ENCODE measurements at regions not wholly inside any gene's neighbourhood (a gene's known extent, or its start where the extent isn't known, plus 50 kb on each side); places are given as distances from the start of the nearest gene placed in this dataset.

- WGBS (ENCODE audit: low lambda C conversion rate), result 2% methylated on average over 3 of the region's 3 CpGs
- ATAC-seq, result no peak
- BruUV-seq (replicated peaks), result no TSS peak
- in situ Hi-C loops (cut with HindIII; ENCODE audit: extremely low pct_ligation_motif_present, low pct_unique_long_range_greater_than_20kb) (no loop called here), intact Hi-C loops (cut with micrococcal nuclease; ENCODE audit: unreplicated experiment) (no loop called here)
- Histone ChIP-seq H3K27me3 (ENCODE audit: control insufficient read depth in 1 of 2, insufficient read depth in 2 of 2, low read length in 2 of 2) (no peaks in the 10 kb centered on the region), H3K4me2 (ENCODE audit: low read depth, low read length) (no peak overlapping the region), H3K4me3 (replicated peaks in 1 of 3; ENCODE audit: insufficient read depth in 1 of 3, low read depth in 2 of 3, low read length in 3 of 3) (no peak overlapping the region), H3K9me3 (ENCODE audit: low read length) (no peaks in the 10 kb centered on the region), H3K9ac (ENCODE audit: insufficient read depth, low read depth, low read length) (no peak overlapping the region), H3K27ac (ENCODE audit: extremely low read length, insufficient read depth, low read length) (no peak overlapping the region), H2AFZ (ENCODE audit: low read length) (no peak overlapping the region), H3K4me1 (ENCODE audit: insufficient read depth, low read length) (no peaks in the 10 kb centered on the region), H4K20me1 (ENCODE audit: insufficient read depth, low read length) (no peaks in the 10 kb centered on the region), H3K79me2 (ENCODE audit: insufficient read depth, low read length) (no peaks in the 10 kb centered on the region), H3K36me3 (replicated peaks in 1 of 2; ENCODE audit: control insufficient read depth in 1 of 2, insufficient read depth in 2 of 2, low read length in 2 of 2) (no peaks in the 10 kb centered on the region)
- no peak for FAIRE-seq
- TF ChIP-seq RFXANK (CRISPR knock-in tag; IDR thresholded peaks at IDR 0.05), result no peak
- ChIA-PET POLR2A (no interaction called here), CTCF (ENCODE audit: low intra/inter-chr PET ratio, low total read pairs) (no interaction called here)
- no peak for DNase-seq (ENCODE audit: low spot score)
Observed at GRCh38 chr6:105536961-105537360, 134.1 kb upstream of the PREP start.

GRCh38 chr6:105533301-105533700, 130.4 kb upstream of the PREP start:
- no peaks in the 10 kb centered on the region for H3K36me3 ChIP-seq (replicated peaks in 1 of 2; ENCODE audit: control insufficient read depth in 1 of 2, insufficient read depth in 2 of 2, low read length in 2 of 2)
- no peaks in the 10 kb centered on the region for H3K9me3 ChIP-seq (ENCODE audit: low read length)
- ChIA-PET CTCF (ENCODE audit: low intra/inter-chr PET ratio, low total read pairs) (no interaction called here), POLR2A (no interaction called here)
- no peak overlapping the region for H3K4me3 ChIP-seq (replicated peaks in 1 of 3; ENCODE audit: insufficient read depth in 1 of 3, low read depth in 2 of 3, low read length in 3 of 3)
- ATAC-seq, result no peak
- no peak for DNase-seq (ENCODE audit: low spot score)
- no peaks in the 10 kb centered on the region for H3K79me2 ChIP-seq (ENCODE audit: insufficient read depth, low read length)
- BruUV-seq (replicated peaks), result no TSS peak
- no peak overlapping the region for H3K27ac ChIP-seq (ENCODE audit: extremely low read length, insufficient read depth, low read length)
- no peak overlapping the region for H3K4me2 ChIP-seq (ENCODE audit: low read depth, low read length)
- no peaks in the 10 kb centered on the region for H3K4me1 ChIP-seq (ENCODE audit: insufficient read depth, low read length)
- in situ Hi-C loops (cut with HindIII; ENCODE audit: extremely low pct_ligation_motif_present, low pct_unique_long_range_greater_than_20kb) (no loop called here), intact Hi-C loops (cut with micrococcal nuclease; ENCODE audit: unreplicated experiment) (no loop called here)
- no peaks in the 10 kb centered on the region for H4K20me1 ChIP-seq (ENCODE audit: insufficient read depth, low read length)
- WGBS (ENCODE audit: low lambda C conversion rate), result 1% methylated on average over 3 of the region's 3 CpGs
- no peak overlapping the region for H3K9ac ChIP-seq (ENCODE audit: insufficient read depth, low read depth, low read length)
- TF ChIP-seq TBL1XR1 (IDR thresholded peaks at IDR 0.05; ENCODE audit: borderline replicate concordance, low read length, partially characterized antibody) (no peak), RARA (CRISPR knock-in tag; IDR thresholded peaks at IDR 0.05) (no peak), TBX3 (IDR thresholded peaks at IDR 0.05; ENCODE audit: borderline replicate concordance) (no peak), GZF1 (CRISPR knock-in tag; IDR thresholded peaks at IDR 0.05) (no peak), HNF1A (IDR thresholded peaks at IDR 0.05; ENCODE audit: low read depth) (no peak), HNF1A (CRISPR knock-in tag; IDR thresholded peaks at IDR 0.05; ENCODE audit: borderline replicate concordance) (no peak), GTF2F1 (IDR thresholded peaks at IDR 0.05; ENCODE audit: low read length) (no peak), ATF4 (CRISPR knock-in tag; IDR thresholded peaks at IDR 0.05) (no peak), RFXAP (CRISPR knock-in tag; IDR thresholded peaks at IDR 0.05; ENCODE audit: borderline replicate concordance) (no peak)
- no peak overlapping the region for H2AFZ ChIP-seq (ENCODE audit: low read length)
- no peaks in the 10 kb centered on the region for H3K27me3 ChIP-seq (ENCODE audit: control insufficient read depth in 1 of 2, insufficient read depth in 2 of 2, low read length in 2 of 2)
- no peak for FAIRE-seq
